NCI-H1930 (cell line): ENCODE measurements at regions not wholly inside any gene's neighbourhood (a gene's known extent, or its start where the extent isn't known, plus 50 kb on each side); places are given as distances from the start of the nearest gene placed in this dataset.
"Not testable (repeated sequence)": the region's sequence is repeated elsewhere in the genome, so short reads cannot be mapped to it uniquely, and the experiment has no call there.

Experiments
- DNase-seq, 2 experiments: peaks; one replicate each; lab custom pipeline; 2025; lab: John Stamatoyannopoulos, UW

DNA sequence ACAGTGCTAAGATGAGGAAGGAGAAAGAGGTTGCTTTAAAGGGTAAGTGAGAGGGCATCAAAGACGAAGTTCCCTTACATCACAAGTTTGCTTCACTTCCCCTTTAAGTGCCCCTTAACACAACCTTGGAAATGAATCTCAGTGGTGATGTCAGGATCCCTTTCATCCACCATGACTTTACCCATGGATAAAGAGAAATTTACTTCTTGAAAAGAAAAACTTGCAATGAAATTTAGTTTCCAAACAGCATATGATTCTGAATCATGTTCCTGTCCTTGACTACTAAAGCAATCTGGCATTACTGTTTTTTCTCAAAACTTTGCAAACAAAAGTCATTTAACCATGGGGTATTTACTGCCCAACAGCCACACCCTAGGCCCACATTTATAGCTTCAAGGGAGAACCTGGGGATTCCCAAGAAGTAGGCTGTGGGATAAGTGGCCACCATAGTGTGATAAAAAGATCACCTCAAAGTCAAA, 135.9 kb downstream of the ITGB8 start:
- DNase-seq, result no peak

DNA sequence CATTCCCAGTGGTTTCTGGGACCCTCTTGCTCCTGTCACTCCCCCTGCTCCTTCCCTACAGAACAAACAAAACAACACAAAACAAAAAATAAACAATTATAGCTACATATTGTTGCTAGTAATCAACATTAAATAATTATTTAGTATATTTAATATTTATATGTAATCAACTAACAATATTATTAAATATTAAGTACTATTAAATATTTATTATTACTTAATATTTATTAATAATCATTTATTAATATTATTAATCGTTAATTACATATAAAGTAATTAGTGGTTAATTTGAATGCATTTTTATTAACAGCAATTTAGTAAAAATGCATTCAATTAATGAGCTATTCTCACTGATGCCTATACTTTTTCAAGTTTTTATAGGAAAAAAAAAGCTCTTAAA, 139.4 kb downstream of the ITGB8 start:
- no peak for DNase-seq

- no peak for DNase-seq
Measured at GRCh38 chr7:20470726-20471125, 140.0 kb downstream of the ITGB8 start.

DNA sequence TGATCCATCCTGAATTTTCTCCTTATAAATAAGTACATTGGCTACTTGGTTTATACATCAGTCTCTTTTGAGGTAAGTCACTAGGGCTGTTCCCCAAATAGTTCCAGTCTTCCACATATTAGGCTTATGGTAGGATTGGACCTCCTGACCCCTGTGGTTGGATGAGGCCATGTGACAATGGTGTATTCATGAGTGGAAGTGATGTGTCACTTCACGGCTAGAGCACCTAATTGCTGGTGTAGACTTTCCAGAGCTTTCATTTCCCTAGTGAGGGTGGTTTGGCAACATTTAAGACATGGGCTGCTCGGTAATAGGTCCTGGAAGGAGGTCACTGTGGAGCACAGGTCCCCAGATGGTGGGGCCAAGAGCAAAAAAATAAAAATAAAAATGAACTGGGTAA, 141.2 kb upstream of the ABCB5 start:
- no peak for DNase-seq

DNA sequence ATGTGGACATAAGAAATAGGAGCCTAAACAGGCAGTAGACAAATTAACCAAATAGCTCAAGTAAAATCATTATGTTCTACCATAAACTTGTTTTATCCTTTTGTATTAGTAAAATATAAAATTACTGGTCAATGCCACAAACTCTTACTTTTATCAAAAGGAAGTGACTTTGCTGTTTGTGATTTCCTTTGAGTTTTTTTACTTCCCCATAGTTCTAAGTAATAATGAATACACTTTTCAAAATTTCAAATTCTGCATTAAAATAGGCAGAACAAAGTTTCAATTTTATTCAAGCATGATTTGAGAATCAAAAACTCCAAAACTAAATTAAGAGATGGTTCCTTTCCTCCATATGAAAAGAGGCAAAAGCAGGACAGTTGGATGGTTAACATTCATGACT, 139.7 kb upstream of the ABCB5 start:
- DNase-seq, result no peak

- DNase-seq, result no peak
Measured at GRCh38 chr7:20477067-20477466, 138.4 kb upstream of the ABCB5 start.

GRCh38 chr7:20479706-20480105, 135.8 kb upstream of the ABCB5 start:
- DNase-seq, result no peak

GRCh38 chr7:20482071-20482470, 133.4 kb upstream of the ABCB5 start:
- no peak for DNase-seq

DNA sequence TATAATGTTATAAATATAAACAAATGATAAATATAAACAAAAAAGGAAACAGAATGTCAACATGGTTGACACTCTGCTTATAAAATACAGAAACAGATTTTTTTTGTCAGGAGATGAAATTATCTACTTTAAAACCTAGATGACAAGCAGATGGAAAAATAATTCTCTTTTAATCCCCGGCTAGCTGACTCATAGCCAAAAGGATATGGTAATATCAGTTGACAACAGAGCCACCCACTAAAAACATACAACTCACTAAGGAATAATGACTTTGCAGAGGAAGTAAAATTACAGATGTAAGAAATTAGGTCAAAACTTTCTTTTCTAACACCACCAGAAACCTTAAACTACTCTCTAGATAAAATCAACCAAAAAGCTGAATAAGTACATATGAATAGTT, 131.1 kb upstream of the ABCB5 start:
- DNase-seq, result no peak

GRCh38 chr7:20488850-20489249, 126.6 kb upstream of the ABCB5 start:
- DNase-seq, result no peak

- no peak for DNase-seq
Measured at GRCh38 chr7:20491284-20491683, 124.2 kb upstream of the ABCB5 start.

GRCh38 chr7:20494566-20494965, 120.9 kb upstream of the ABCB5 start:
- no peak for DNase-seq

- DNase-seq, result not testable (repeated sequence)
Measured at GRCh38 chr7:20501473-20501872, 114.0 kb upstream of the ABCB5 start.

- no peak for DNase-seq
Measured at GRCh38 chr7:20503278-20503950, 112.1 kb upstream of the ABCB5 start.

GRCh38 chr7:20504060-20504459, 111.4 kb upstream of the ABCB5 start:
- DNase-seq, result no peak

- no peak for DNase-seq
Measured at GRCh38 chr7:20506175-20506574, 109.3 kb upstream of the ABCB5 start.

DNA sequence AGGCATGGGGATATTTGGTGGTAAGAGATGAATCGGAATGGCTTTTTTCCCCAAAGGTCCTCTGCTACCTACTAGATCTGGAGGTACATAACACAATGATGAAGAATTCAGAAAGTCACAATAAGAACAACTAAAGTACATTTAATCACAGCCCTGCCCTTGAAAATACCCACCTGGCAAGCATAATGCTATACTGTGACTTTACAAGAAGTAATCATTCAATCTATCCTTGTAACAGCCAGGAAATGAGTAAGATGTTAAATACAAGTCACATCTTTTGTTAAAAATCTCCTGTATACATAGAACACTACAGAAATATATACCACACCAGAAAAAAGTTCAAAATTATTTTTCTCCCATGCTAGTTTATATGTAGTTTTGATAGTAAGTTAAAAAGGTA, 108.3 kb upstream of the ABCB5 start:
- DNase-seq, result no peak

DNA sequence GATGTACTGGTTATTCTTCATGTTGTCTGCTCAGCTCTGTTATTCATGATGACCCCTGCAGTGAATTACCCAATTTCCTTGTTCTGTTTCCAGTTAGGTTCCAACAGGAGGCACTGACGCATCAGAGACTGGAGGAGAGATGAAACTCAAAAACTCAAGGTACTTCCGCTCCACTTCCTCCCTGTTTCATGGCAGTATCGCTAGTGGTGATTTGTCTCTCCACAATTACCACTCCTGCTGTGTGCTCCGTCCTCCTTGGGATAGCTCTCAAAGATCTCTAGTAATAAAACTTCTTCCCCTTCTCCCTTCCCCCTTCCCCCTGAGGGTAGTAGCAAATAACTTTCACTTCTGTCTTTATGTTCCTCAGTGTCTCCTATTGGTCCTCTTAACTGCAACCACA, 107.4 kb upstream of the ABCB5 start:
- no peak for DNase-seq

- DNase-seq, result no peak
Measured at GRCh38 chr7:20509892-20510572, 105.4 kb upstream of the ABCB5 start.

GRCh38 chr7:20510573-20510900, 104.9 kb upstream of the ABCB5 start:
- DNase-seq, result no peak

GRCh38 chr7:20513341-20513740, 102.1 kb upstream of the ABCB5 start:
- no peak for DNase-seq

DNA sequence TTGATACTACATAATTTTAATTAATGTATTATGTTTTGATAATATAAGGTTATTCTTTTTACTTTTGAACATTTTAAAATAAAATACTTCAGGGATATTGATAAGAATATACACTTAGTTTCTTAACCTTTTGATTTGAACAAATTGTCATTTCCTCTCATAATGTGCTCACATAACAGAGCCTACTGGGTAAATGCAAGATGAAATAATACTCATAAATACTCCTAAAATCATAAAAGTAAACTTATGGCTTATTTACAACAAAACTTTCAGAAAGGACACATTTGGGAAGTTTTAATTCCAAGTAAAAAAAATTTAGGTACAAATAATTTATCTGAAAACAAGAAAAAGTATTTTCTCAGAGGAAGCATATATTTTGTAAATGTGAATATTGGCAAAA, 101.6 kb upstream of the ABCB5 start:
- no peak for DNase-seq

DNA sequence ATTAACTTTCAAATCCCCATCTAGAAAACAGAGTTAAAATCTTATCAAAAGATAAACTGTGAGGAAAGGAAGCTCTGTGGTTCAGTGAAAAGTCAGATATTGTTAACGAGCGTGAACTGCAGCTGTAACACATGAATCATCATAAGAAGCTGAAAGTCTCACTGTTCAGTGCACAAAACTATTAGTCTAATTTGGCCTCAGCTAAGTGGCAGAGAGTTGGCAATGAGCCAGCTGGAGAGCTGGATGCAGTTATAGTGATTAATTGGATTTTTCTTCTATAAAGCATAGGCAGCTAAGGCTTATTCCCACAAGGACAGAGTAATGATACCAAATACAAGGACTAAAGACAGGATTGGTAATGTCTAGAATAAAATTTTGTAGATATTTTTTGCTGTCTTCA, 101.1 kb upstream of the ABCB5 start:
- peak; percentile 9 to 16 for DNase-seq

DNA sequence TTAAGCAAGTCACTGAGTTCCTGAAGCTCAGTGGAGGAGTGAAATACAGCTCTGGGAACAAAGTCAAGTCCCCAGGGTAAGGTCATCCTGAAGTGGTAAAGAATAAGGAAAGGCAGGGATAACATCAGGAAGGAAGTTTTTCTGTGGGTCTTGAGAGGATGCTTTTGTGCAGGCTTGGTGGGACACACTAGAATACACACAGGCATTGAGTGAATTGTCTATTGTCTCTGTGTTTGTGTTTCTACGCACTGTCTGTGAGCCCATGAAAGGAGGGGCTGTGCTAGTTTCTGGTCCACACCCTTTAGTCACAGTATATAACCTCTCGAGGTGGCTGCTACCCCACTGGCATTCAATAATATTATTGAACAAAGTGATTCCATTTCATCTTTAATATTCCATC, 95.8 kb upstream of the ABCB5 start:
- DNase-seq, result no peak
